HEK293T (cell line): ENCODE measurements at regions not wholly inside any gene's neighbourhood (a gene's known extent, or its start where the extent isn't known, plus 50 kb on each side); places are given as distances from the start of the nearest gene placed in this dataset.

Experiments used
- FOXA1 ChIP-seq: fragments of 450-650 bp; IDR thresholded peaks from 2 replicates; pipeline ENCODE4 v1.6.1; 2016; ENCODE audit warnings: mild to moderate bottlenecking
- FOXM1 ChIP-seq: fragments of 450-650 bp; IDR thresholded peaks from 2 replicates; pipeline ENCODE4 v1.6.1; 2017; ENCODE audit warnings: mild to moderate bottlenecking, borderline replicate concordance
- NFRKB ChIP-seq: fragments of 450-650 bp; IDR thresholded peaks from 2 replicates; pipeline ENCODE4 v1.6.1; 2016; ENCODE audit warnings: mild to moderate bottlenecking, moderate library complexity

GRCh38 chr5:27315363-27316270 is 277.2 kb upstream of the CDH9 start:
- TF ChIP-seq FOXA1, result no peak
- no peak for TF ChIP-seq FOXM1
- TF ChIP-seq NFRKB, result no peak
